ENCODE measurements at regions not wholly inside any gene's neighbourhood (a gene's known extent, or its start where the extent isn't known, plus 50 kb on each side); places are given as distances from the start of the nearest gene placed in this dataset.
"Not testable (repeated sequence)": the region's sequence is repeated elsewhere in the genome, so short reads cannot be mapped to it uniquely, and the experiment has no call there.

DNA sequence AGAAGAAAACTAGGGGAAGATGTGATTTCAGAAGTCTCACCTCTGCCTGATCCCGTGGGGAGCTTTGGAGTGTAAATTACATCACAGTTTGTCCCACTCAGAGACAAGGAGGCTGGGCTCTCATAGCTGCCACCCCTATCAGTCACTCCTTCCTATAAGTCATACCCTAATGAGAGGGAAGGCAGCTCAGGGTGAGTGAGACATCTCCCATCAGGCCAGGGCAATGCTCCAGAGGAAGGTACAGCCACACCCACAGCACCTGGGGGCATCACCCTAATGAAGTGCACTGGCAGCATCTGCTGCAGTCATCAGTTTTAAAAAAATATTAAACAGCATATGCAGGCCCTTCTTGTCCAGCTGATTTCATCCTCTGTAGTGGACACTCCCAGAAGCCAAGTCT, 223.1 kb upstream of the NBPF12 start:
- DNase-seq; H3K27ac ChIP-seq (ENCODE audit: insufficient read depth in 1 of 2, low read depth in 1 of 2, low read length in 2 of 2, poor library complexity in 1 of 2, severe bottlenecking in 2 of 2); CTCF ChIA-PET; H3K9me3 ChIP-seq (ENCODE audit: control extremely low read depth in 1 of 5, control insufficient read depth in 4 of 5, insufficient read depth in 2 of 5, low read depth in 1 of 5, low read length in 4 of 5); H3K4me1 ChIP-seq (ENCODE audit: control extremely low read depth in 1 of 4, control insufficient read depth in 4 of 4, insufficient read depth in 4 of 4, low read length in 3 of 4); POLR2A ChIA-PET; H3K4me3 ChIP-seq (ENCODE audit: control insufficient read depth in 1 of 7, extremely low read depth in 1 of 7, insufficient read depth in 4 of 7, low read depth in 2 of 7, low read length in 6 of 7); H3K27me3 ChIP-seq (replicated peaks in 2 of 5; ENCODE audit: control insufficient read depth in 4 of 5, insufficient read depth in 5 of 5, low read length in 4 of 5); H3K36me3 ChIP-seq (ENCODE audit: control insufficient read depth in 4 of 4, insufficient read depth in 4 of 4, low read length in 3 of 4): not testable (repeated sequence)
- WGBS (ENCODE audit: insufficient coverage) = no CpG with 5 or more reads among the region's 1 CpG

DNA sequence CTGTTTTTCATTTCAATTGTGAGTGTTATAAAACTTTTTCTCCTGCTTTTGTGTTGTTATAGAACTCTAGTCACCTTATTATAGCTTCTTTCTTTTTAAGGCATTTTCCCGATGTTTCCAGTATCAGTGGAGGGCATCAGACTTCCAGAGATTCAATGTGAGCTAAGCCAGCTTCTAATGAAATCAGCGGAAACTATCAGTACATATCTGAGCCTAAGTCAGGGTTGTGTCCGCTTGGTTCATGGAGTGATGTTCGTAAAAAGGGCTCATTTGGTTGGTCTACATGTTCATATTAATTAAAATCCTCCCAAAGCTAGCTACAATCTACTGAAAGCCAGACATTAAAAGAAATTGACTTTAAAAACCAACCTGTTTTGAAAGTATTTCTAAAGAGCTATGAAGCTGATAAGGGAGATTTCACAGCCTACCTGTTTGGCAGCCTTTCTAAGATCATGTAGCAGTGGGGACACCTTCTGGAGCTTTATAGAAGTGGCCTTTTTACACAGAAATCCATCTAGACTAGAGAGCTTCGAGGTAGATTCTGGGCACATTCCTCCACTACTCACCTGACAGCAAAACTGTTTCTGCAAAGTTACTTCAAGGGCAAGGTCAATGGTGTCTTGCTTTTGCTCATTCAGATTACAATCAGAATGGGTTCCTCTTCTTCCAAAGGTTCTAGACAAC, 227.1 kb upstream of the NBPF12 start:
- DNase-seq = peak; percentile 38 to 71 (median 59)
- WGBS (ENCODE audit: insufficient coverage) = no CpG with 5 or more reads among the region's 5 CpGs
- POLR2A ChIA-PET = not testable (repeated sequence)

DNA sequence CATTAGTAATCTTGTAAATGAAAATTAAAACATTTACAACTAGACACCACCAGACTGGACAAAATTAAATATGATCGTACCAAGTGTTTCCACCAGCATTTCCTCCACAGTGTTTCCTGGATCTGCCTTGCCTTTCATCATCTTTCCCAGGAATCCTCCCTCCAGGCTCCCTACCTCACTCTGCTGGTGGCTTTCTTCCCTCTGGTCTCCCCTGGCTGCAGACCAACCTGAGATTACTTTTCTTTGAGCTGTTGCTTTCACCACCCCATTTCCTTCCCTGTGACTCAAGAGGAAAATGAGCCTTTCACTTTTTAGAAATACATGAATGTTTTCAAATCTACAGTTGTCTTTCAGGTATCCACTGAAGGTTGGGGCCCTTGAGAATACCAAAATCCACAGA, 228.8 kb upstream of the NBPF12 start:
- POLR2A ChIA-PET; H3K27ac ChIP-seq (ENCODE audit: insufficient read depth in 1 of 2, low read depth in 1 of 2, low read length in 2 of 2, poor library complexity in 1 of 2, severe bottlenecking in 2 of 2); H3K9me3 ChIP-seq (ENCODE audit: control extremely low read depth in 1 of 5, control insufficient read depth in 4 of 5, insufficient read depth in 2 of 5, low read depth in 1 of 5, low read length in 4 of 5); DNase-seq; CTCF ChIA-PET; H3K27me3 ChIP-seq (replicated peaks in 2 of 5; ENCODE audit: control insufficient read depth in 4 of 5, insufficient read depth in 5 of 5, low read length in 4 of 5); H3K4me1 ChIP-seq (ENCODE audit: control extremely low read depth in 1 of 4, control insufficient read depth in 4 of 4, insufficient read depth in 4 of 4, low read length in 3 of 4); H3K4me3 ChIP-seq (ENCODE audit: control insufficient read depth in 1 of 7, extremely low read depth in 1 of 7, insufficient read depth in 4 of 7, low read depth in 2 of 7, low read length in 6 of 7); H3K36me3 ChIP-seq (ENCODE audit: control insufficient read depth in 4 of 4, insufficient read depth in 4 of 4, low read length in 3 of 4): not testable (repeated sequence)
- no CpG with 5 or more reads among the region's 1 CpG for WGBS (ENCODE audit: insufficient coverage)

More for the DNA sequence above, 227.1 kb upstream of the NBPF12 start:
- H3K4me1 ChIP-seq (ENCODE audit: control extremely low read depth in 1 of 4, control insufficient read depth in 4 of 4, insufficient read depth in 4 of 4, low read length in 3 of 4); H3K27ac ChIP-seq (ENCODE audit: insufficient read depth in 1 of 2, low read depth in 1 of 2, low read length in 2 of 2, poor library complexity in 1 of 2, severe bottlenecking in 2 of 2); H3K36me3 ChIP-seq (ENCODE audit: control insufficient read depth in 4 of 4, insufficient read depth in 4 of 4, low read length in 3 of 4); H3K4me3 ChIP-seq (ENCODE audit: control insufficient read depth in 1 of 7, extremely low read depth in 1 of 7, insufficient read depth in 4 of 7, low read depth in 2 of 7, low read length in 6 of 7); H3K9me3 ChIP-seq (ENCODE audit: control extremely low read depth in 1 of 5, control insufficient read depth in 4 of 5, insufficient read depth in 2 of 5, low read depth in 1 of 5, low read length in 4 of 5); H3K27me3 ChIP-seq (replicated peaks in 2 of 5; ENCODE audit: control insufficient read depth in 4 of 5, insufficient read depth in 5 of 5, low read length in 4 of 5); CTCF ChIA-PET: not testable (repeated sequence)

DNA sequence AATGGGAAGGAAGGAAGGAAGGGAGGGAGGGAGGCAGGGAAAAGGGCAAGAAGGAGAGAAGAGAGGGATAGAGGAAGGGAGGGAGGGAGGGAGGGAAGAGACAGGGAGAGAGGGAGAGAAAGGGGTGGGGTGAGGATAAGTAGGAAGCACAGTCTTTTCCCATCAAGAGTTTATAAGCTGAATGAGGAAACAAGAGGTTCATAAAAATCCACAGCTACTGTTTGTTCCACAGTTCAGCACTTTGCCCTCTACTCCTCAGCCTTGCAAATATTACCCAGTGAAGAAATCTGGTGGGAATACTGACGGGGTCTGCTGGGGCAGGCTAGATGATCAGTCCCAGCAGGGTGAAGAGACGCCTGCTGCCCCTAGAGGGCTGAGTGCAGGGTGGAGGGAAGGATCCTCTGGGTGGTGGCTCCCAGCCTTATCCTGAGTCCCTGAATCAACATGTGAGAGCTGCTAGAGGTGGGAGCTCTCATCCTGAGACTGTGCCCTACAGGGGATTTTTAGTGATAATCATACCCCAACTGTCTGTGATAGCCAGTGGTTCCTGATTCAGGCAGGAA, 233.9 kb upstream of the NBPF12 start:
- H3K9me3 ChIP-seq (ENCODE audit: control extremely low read depth in 1 of 5, control insufficient read depth in 4 of 5, insufficient read depth in 2 of 5, low read depth in 1 of 5, low read length in 4 of 5); H3K27ac ChIP-seq (ENCODE audit: insufficient read depth in 1 of 2, low read depth in 1 of 2, low read length in 2 of 2, poor library complexity in 1 of 2, severe bottlenecking in 2 of 2); H3K4me3 ChIP-seq (ENCODE audit: control insufficient read depth in 1 of 7, extremely low read depth in 1 of 7, insufficient read depth in 4 of 7, low read depth in 2 of 7, low read length in 6 of 7); H3K36me3 ChIP-seq (ENCODE audit: control insufficient read depth in 4 of 4, insufficient read depth in 4 of 4, low read length in 3 of 4); POLR2A ChIA-PET; H3K4me1 ChIP-seq (ENCODE audit: control extremely low read depth in 1 of 4, control insufficient read depth in 4 of 4, insufficient read depth in 4 of 4, low read length in 3 of 4); H3K27me3 ChIP-seq (replicated peaks in 2 of 5; ENCODE audit: control insufficient read depth in 4 of 5, insufficient read depth in 5 of 5, low read length in 4 of 5); CTCF ChIA-PET; DNase-seq: not testable (repeated sequence)
- WGBS (ENCODE audit: insufficient coverage) = no CpG with 5 or more reads among the region's 2 CpGs

DNA sequence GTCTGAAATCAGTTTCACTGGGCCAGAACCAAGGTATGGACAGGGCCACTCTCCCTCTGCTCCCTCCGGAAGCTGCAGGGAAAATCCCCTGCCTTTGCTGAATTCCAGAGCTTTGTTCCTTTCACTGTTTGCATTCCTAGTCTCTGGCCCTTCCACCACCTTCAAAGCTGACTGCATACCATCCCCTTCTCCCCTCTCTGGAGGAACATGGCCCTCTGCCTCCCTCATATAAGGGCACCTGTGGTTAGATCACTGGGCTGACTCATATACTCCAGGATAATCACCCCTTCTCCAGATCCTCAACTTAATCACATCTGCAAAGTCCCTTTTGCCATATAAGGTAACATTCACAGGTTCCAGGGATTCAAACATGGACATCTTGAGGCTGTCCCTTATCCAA, 236.8 kb upstream of the NBPF12 start:
- H3K4me1 ChIP-seq (ENCODE audit: control extremely low read depth in 1 of 4, control insufficient read depth in 4 of 4, insufficient read depth in 4 of 4, low read length in 3 of 4); H3K9me3 ChIP-seq (ENCODE audit: control extremely low read depth in 1 of 5, control insufficient read depth in 4 of 5, insufficient read depth in 2 of 5, low read depth in 1 of 5, low read length in 4 of 5); H3K4me3 ChIP-seq (ENCODE audit: control insufficient read depth in 1 of 7, extremely low read depth in 1 of 7, insufficient read depth in 4 of 7, low read depth in 2 of 7, low read length in 6 of 7); POLR2A ChIA-PET; H3K27me3 ChIP-seq (replicated peaks in 2 of 5; ENCODE audit: control insufficient read depth in 4 of 5, insufficient read depth in 5 of 5, low read length in 4 of 5); H3K36me3 ChIP-seq (ENCODE audit: control insufficient read depth in 4 of 4, insufficient read depth in 4 of 4, low read length in 3 of 4); CTCF ChIA-PET; H3K27ac ChIP-seq (ENCODE audit: insufficient read depth in 1 of 2, low read depth in 1 of 2, low read length in 2 of 2, poor library complexity in 1 of 2, severe bottlenecking in 2 of 2); DNase-seq: not testable (repeated sequence)
- WGBS (ENCODE audit: insufficient coverage) = no CpG with 5 or more reads among the region's 1 CpG

DNA sequence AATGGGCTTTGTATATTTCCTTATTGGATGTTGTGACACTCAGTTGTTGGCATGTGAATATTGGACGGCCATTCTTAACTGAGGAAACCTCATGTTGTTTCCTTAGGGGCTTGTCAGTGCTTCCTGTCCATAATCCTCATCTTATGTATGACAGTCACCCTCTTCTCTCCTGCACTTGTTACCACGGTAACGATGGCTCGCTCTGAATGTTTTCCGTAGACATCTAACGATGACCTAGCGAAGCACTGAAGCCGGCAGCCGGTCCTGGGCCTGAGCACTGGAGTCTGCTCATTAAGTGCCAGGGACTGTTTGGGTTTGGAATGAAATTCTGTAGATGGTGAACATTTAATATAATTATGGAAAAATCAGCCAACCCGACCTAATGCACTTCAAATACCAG, 242.7 kb upstream of the NBPF12 start:
- DNase-seq; POLR2A ChIA-PET; H3K36me3 ChIP-seq (ENCODE audit: control insufficient read depth in 4 of 4, insufficient read depth in 4 of 4, low read length in 3 of 4); H3K27me3 ChIP-seq (replicated peaks in 2 of 5; ENCODE audit: control insufficient read depth in 4 of 5, insufficient read depth in 5 of 5, low read length in 4 of 5); H3K9me3 ChIP-seq (ENCODE audit: control extremely low read depth in 1 of 5, control insufficient read depth in 4 of 5, insufficient read depth in 2 of 5, low read depth in 1 of 5, low read length in 4 of 5); H3K4me1 ChIP-seq (ENCODE audit: control extremely low read depth in 1 of 4, control insufficient read depth in 4 of 4, insufficient read depth in 4 of 4, low read length in 3 of 4); H3K27ac ChIP-seq (ENCODE audit: insufficient read depth in 1 of 2, low read depth in 1 of 2, low read length in 2 of 2, poor library complexity in 1 of 2, severe bottlenecking in 2 of 2); CTCF ChIA-PET; H3K4me3 ChIP-seq (ENCODE audit: control insufficient read depth in 1 of 7, extremely low read depth in 1 of 7, insufficient read depth in 4 of 7, low read depth in 2 of 7, low read length in 6 of 7): not testable (repeated sequence)
- no CpG with 5 or more reads among the region's 10 CpGs for WGBS (ENCODE audit: insufficient coverage)

DNA sequence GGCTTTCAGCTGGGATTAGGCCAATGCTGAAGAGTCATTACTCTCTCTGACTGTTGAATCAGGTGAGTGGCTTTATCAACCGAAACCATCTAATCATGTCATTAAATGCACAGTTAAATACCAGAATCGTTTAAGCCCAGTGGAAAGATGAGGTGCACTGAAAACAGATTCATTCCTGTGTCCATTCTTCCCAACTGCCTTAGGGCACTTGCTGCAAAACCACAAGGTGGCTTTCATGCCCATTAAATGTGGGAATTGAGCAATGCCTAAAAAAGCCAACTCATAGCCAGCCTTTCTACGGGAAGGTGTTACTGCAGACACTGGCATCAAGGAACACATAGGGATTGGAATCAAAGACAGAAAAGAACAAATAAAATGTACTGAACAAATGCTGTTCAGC, 246.3 kb upstream of the NBPF12 start:
- H3K4me3 ChIP-seq (ENCODE audit: control insufficient read depth in 1 of 7, extremely low read depth in 1 of 7, insufficient read depth in 4 of 7, low read depth in 2 of 7, low read length in 6 of 7); DNase-seq; H3K36me3 ChIP-seq (ENCODE audit: control insufficient read depth in 4 of 4, insufficient read depth in 4 of 4, low read length in 3 of 4); H3K27me3 ChIP-seq (replicated peaks in 2 of 5; ENCODE audit: control insufficient read depth in 4 of 5, insufficient read depth in 5 of 5, low read length in 4 of 5); H3K9me3 ChIP-seq (ENCODE audit: control extremely low read depth in 1 of 5, control insufficient read depth in 4 of 5, insufficient read depth in 2 of 5, low read depth in 1 of 5, low read length in 4 of 5); H3K27ac ChIP-seq (ENCODE audit: insufficient read depth in 1 of 2, low read depth in 1 of 2, low read length in 2 of 2, poor library complexity in 1 of 2, severe bottlenecking in 2 of 2); H3K4me1 ChIP-seq (ENCODE audit: control extremely low read depth in 1 of 4, control insufficient read depth in 4 of 4, insufficient read depth in 4 of 4, low read length in 3 of 4); CTCF ChIA-PET; POLR2A ChIA-PET: not testable (repeated sequence)
- WGBS (ENCODE audit: insufficient coverage) = no CpG with 5 or more reads among the region's 3 CpGs

Data from common myeloid progenitor, CD34-positive (primary cell).